ENCODE measurements at regions not wholly inside any gene's neighbourhood (a gene's known extent, or its start where the extent isn't known, plus 50 kb on each side); places are given as distances from the start of the nearest gene placed in this dataset.

- H3K79me2 ChIP-seq (ENCODE audit: control insufficient read depth, insufficient read depth, low read length): no peaks in the 10 kb centered on the region
- H3K9me3 ChIP-seq (ENCODE audit: control insufficient read depth, insufficient read depth, low read depth, low read length): no peaks in the 10 kb centered on the region
- H3K27me3 ChIP-seq (ENCODE audit: control insufficient read depth, insufficient read depth, low read length): no peaks in the 10 kb centered on the region
- no peak overlapping the region for H3K9ac ChIP-seq (ENCODE audit: insufficient read depth, low read length)
- H3K36me3 ChIP-seq (ENCODE audit: control insufficient read depth, insufficient read depth, low read length): no peaks in the 10 kb centered on the region
- no peak overlapping the region for H3K4me3 ChIP-seq (replicated peaks in 1 of 4; ENCODE audit: control extremely low read depth in 1 of 4, insufficient read depth in 1 of 4, low read depth in 3 of 4, low read length in 4 of 4)
- no peak overlapping the region for H2AFZ ChIP-seq (ENCODE audit: low read length)
- H4K20me1 ChIP-seq (ENCODE audit: control insufficient read depth, extremely low read depth, insufficient read depth, low read length): no peaks in the 10 kb centered on the region
- no peaks in the 10 kb centered on the region for H3K4me1 ChIP-seq (ENCODE audit: control insufficient read depth, extremely low read depth, insufficient read depth, low read length)
- no peak overlapping the region for H3K27ac ChIP-seq (ENCODE audit: insufficient read depth, low read length)
- DNase-seq (ENCODE audit: low read depth in 2 of 2): no peak
- TF ChIP-seq EZH2 (IDR thresholded peaks at IDR 0.05; ENCODE audit: low read length, missing control alignments): no peak
- TF ChIP-seq CTCF (conservative IDR thresholded peaks at IDR 0.05 in 1 of 2, IDR thresholded peaks at IDR 0.05 in 1 of 2; ENCODE audit: low read depth in 1 of 2, low read length in 2 of 2): no peak
- H3K4me2 ChIP-seq (ENCODE audit: extremely low read depth, insufficient read depth, low read length): no peak overlapping the region
Observed at GRCh38 chr15:77808581-77809177, 176.0 kb upstream of the LINGO1 start.

GRCh38 chr15:77808075-77808474, 175.4 kb upstream of the LINGO1 start:
- Histone ChIP-seq H3K9ac (ENCODE audit: insufficient read depth, low read length) (no peak overlapping the region), H3K4me2 (ENCODE audit: extremely low read depth, insufficient read depth, low read length) (no peak overlapping the region), H3K79me2 (ENCODE audit: control insufficient read depth, insufficient read depth, low read length) (no peaks in the 10 kb centered on the region), H3K9me3 (ENCODE audit: control insufficient read depth, insufficient read depth, low read depth, low read length) (no peaks in the 10 kb centered on the region), H4K20me1 (ENCODE audit: control insufficient read depth, extremely low read depth, insufficient read depth, low read length) (no peaks in the 10 kb centered on the region), H3K27ac (ENCODE audit: insufficient read depth, low read length) (no peak overlapping the region), H3K27me3 (ENCODE audit: control insufficient read depth, insufficient read depth, low read length) (no peaks in the 10 kb centered on the region), H2AFZ (ENCODE audit: low read length) (no peak overlapping the region), H3K4me3 (replicated peaks in 1 of 4; ENCODE audit: control extremely low read depth in 1 of 4, insufficient read depth in 1 of 4, low read depth in 3 of 4, low read length in 4 of 4) (no peak overlapping the region), H3K36me3 (ENCODE audit: control insufficient read depth, insufficient read depth, low read length) (no peaks in the 10 kb centered on the region), H3K4me1 (ENCODE audit: control insufficient read depth, extremely low read depth, insufficient read depth, low read length) (no peaks in the 10 kb centered on the region)
- no peak for TF ChIP-seq EZH2 (IDR thresholded peaks at IDR 0.05; ENCODE audit: low read length, missing control alignments)
- no peak for DNase-seq (ENCODE audit: low read depth in 2 of 2)

GRCh38 chr15:77807611-77808010, 174.9 kb upstream of the LINGO1 start:
- H4K20me1 ChIP-seq (ENCODE audit: control insufficient read depth, extremely low read depth, insufficient read depth, low read length): no peaks in the 10 kb centered on the region
- H3K9me3 ChIP-seq (ENCODE audit: control insufficient read depth, insufficient read depth, low read depth, low read length): no peaks in the 10 kb centered on the region
- H3K4me2 ChIP-seq (ENCODE audit: extremely low read depth, insufficient read depth, low read length): no peak overlapping the region
- TF ChIP-seq EZH2 (IDR thresholded peaks at IDR 0.05; ENCODE audit: low read length, missing control alignments) (no peak), CTCF (conservative IDR thresholded peaks at IDR 0.05 in 1 of 2, IDR thresholded peaks at IDR 0.05 in 1 of 2; ENCODE audit: low read depth in 1 of 2, low read length in 2 of 2) (no peak)
- H3K4me1 ChIP-seq (ENCODE audit: control insufficient read depth, extremely low read depth, insufficient read depth, low read length): no peaks in the 10 kb centered on the region
- no peak for DNase-seq (ENCODE audit: low read depth in 2 of 2)
- H3K4me3 ChIP-seq (replicated peaks in 1 of 4; ENCODE audit: control extremely low read depth in 1 of 4, insufficient read depth in 1 of 4, low read depth in 3 of 4, low read length in 4 of 4): no peak overlapping the region
- no peak overlapping the region for H3K9ac ChIP-seq (ENCODE audit: insufficient read depth, low read length)
- H3K27me3 ChIP-seq (ENCODE audit: control insufficient read depth, insufficient read depth, low read length): no peaks in the 10 kb centered on the region
- no peaks in the 10 kb centered on the region for H3K79me2 ChIP-seq (ENCODE audit: control insufficient read depth, insufficient read depth, low read length)
- no peaks in the 10 kb centered on the region for H3K36me3 ChIP-seq (ENCODE audit: control insufficient read depth, insufficient read depth, low read length)
- H2AFZ ChIP-seq (ENCODE audit: low read length): no peak overlapping the region
- H3K27ac ChIP-seq (ENCODE audit: insufficient read depth, low read length): no peak overlapping the region
